ENCODE measurements at regions not wholly inside any gene's neighbourhood (a gene's known extent, or its start where the extent isn't known, plus 50 kb on each side); places are given as distances from the start of the nearest gene placed in this dataset.
"Not testable (repeated sequence)": the region's sequence is repeated elsewhere in the genome, so short reads cannot be mapped to it uniquely, and the experiment has no call there.

GRCh38 chr9:36521148-36521547 lies 51.5 kb upstream of the MELK start:
- no peak for DNase-seq (ENCODE audit: low read depth in 1 of 2, low spot score in 1 of 2)

- DNase-seq (ENCODE audit: low read depth in 1 of 2, low spot score in 1 of 2): no peak
Observed at GRCh38 chr9:36517131-36517530, 55.6 kb upstream of the MELK start.

- DNase-seq (ENCODE audit: low read depth in 1 of 2, low spot score in 1 of 2): no peak
Observed at GRCh38 chr9:36504156-36504555, 68.5 kb upstream of the MELK start.

DNA sequence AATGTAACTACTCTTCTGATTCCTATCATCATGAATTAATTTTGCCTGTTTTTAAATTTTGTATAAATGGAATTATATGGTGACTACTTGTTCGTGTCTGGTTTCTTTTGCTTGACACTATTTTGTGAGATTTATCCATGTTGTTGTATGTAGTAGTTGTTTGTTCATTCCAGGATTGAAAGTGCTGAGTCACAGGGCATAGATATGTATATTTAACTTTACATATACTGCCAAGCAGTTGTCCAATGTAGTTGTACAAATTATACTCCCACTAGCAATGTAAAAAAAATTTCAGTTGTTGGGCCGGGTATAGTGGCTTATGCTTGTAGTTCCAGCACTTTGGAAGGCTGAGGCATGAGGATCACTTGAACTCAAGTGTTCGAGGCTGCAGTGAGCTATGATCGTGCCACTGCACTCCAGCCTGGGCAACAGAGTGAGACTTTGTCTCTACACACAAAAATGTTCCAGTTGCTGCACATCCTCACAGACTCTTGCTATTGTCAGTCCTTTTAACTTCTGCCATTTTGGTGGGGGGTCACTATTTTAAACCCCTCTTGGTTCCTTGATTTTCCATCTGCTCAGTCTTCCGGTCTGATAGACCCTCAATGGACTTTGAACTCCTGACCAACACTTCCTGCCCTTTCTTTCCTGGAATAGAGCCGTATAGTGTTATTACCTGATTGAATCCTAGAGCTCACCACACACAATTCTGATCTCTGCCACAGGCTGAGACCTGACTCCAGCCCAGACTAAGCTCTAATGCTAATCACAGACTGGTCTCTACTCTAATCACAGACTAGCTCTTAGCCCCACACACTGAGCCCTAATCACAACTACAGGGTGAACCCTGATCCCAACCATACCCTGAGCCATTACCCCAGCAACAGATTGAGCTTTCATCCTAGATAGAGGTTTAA lies 69.3 kb upstream of the MELK start:
- DNase-seq (ENCODE audit: low read depth in 1 of 2, low spot score in 1 of 2): no peak

GRCh38 chr9:36501727-36502126 lies 71.0 kb upstream of the MELK start:
- DNase-seq (ENCODE audit: low read depth in 1 of 2, low spot score in 1 of 2): no peak

DNA sequence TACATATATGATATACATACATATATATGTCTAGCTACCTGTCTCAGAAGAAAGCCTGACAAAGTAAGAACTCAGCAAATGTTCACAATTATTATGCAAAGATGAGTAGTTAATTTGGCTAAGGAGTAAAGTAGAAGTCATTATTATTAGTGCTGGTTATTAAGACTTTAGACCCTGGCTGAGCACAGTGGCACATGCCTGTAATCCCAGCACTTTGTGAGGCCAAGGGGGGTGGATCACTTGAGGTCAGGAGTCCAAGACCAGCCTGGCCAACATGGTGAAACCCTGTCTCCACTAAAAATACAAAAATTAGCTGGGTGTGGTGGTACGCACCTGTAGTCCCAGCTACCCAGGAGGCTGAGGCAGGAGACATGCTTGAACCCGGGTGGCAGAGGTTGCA lies 71.8 kb upstream of the MELK start:
- not testable (repeated sequence) for DNase-seq (ENCODE audit: low read depth in 1 of 2, low spot score in 1 of 2)

GRCh38 chr9:36499174-36499890 lies 73.4 kb upstream of the MELK start:
- no peak for DNase-seq (ENCODE audit: low read depth in 1 of 2, low spot score in 1 of 2)

DNA sequence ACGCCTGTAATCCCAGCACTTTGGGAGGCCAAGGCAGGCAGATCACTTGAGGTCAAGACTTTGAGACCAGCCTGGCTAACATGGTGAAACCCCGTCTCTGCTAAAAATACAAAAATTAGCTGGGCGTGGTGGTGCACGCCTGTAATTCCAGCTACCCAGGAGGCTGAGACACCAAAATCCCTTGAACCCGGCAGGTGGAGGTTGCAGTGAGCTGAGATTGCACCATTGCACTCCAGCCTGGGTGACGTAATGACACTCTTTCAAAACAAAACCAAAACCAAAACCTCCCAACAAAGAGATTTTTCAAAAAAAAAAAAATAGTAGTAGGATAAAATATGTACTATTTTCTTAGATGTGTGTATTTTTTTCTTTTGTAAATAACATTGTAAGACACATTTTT lies 79.1 kb upstream of the MELK start:
- peak in 1 of 2 donors; percentile 16 for DNase-seq (ENCODE audit: low read depth in 1 of 2, low spot score in 1 of 2)

DNA sequence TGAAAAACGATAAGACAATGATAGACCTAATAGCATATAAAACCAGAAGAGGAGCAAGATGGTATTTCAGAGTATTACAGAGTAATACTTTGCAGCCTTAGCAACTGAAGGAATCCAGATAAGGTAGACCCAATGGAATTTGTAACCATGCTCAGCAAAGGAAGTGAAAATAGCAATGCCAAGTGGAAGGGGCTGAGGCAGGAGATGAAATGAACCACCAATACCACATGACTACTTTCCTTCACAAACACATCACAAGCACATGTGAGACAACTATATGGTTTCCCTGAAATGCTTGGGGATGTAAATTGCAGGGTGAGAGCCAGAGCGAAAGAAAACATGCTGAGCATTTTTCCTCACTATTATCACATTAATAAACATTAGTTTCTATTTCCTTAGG lies 79.8 kb upstream of the MELK start:
- no peak for DNase-seq (ENCODE audit: low read depth in 1 of 2, low spot score in 1 of 2)

DNA sequence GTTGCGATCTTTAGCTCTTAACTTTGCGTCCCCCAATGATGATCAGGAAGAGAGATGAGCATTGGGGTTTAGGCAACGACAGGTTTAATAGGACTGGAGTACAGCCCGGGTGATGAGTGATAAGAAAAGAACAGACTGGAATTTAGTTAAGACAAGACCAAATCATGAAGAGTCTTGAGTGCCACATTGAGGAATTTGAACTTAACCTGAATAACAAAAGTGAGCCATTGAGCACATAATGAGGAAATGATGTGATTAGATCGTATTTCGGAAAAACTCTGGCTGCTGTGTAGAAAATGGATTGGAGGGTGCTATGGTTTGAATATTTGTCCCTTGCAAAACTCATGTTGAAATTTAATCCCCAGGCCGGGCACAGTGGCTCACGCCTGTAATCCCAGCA lies 83.2 kb upstream of the MELK start:
- no peak for DNase-seq (ENCODE audit: low read depth in 1 of 2, low spot score in 1 of 2)

GRCh38 chr9:36488389-36488756 lies 84.3 kb upstream of the MELK start:
- no peak for DNase-seq (ENCODE audit: low read depth in 1 of 2, low spot score in 1 of 2)

GRCh38 chr9:36487482-36488388 lies 85.0 kb upstream of the MELK start:
- DNase-seq (ENCODE audit: low read depth in 1 of 2, low spot score in 1 of 2): peak; percentile 68 to 78

DNA sequence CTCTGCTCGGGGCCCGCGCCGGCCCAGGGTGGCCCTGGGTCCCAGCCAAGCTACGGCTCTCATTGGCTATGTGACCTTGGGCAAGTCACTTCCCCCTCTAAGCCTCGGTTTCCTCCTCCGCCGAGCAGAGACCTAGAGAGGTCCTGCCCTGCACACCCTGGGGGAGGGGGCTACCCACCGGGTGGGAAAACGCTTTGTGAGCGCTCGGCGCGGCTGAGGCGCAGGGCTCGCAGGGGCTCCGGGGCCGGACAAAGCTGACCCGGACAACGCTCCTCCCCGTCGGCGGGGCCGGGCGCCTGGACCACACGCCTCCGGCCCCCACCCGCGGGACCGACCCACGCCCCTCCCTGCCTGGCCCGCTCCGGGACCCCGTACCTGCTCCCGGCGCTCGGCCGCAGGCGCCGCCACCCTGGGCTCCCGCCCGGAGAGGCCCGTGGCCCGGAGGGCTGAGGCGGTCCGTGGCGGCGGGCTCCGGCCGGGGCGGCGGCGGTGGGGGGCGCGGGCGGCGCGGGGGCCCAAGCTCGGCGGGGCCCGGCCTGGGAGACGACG lies 85.7 kb upstream of the MELK start:
- peak; percentile 24 to 27 for DNase-seq (ENCODE audit: low read depth in 1 of 2, low spot score in 1 of 2)

DNA sequence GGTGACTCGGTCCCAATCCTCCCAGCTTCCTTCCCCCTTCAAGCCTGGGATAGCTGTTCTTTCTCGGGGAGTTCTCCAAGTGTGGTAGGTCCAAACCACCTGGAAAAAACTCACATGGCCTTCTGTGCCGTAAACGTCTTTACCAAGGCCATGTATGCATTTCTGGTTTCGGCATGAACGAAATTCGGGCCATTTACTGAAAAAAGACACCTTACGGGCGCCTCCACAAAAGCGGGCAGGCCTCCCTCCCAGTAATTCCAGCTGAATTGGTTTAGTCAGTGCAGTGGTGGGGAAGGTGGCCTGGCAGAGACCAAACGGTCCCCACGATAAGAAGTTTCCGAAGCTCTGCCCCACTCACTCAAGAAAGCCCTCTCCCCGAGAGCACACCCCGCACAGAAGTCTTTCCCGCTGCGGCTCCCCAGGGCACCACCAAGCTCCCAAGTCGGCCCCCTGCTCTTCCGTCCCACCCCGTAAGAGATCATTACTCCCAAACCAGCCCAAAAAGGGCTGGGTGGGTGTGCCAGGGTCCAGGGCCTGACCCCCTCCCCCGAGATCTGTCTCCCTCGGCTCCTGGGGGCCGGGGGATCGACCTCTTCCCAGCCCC lies 86.3 kb upstream of the MELK start:
- peak in 1 of 2 donors; percentile 3 for DNase-seq (ENCODE audit: low read depth in 1 of 2, low spot score in 1 of 2)

DNA sequence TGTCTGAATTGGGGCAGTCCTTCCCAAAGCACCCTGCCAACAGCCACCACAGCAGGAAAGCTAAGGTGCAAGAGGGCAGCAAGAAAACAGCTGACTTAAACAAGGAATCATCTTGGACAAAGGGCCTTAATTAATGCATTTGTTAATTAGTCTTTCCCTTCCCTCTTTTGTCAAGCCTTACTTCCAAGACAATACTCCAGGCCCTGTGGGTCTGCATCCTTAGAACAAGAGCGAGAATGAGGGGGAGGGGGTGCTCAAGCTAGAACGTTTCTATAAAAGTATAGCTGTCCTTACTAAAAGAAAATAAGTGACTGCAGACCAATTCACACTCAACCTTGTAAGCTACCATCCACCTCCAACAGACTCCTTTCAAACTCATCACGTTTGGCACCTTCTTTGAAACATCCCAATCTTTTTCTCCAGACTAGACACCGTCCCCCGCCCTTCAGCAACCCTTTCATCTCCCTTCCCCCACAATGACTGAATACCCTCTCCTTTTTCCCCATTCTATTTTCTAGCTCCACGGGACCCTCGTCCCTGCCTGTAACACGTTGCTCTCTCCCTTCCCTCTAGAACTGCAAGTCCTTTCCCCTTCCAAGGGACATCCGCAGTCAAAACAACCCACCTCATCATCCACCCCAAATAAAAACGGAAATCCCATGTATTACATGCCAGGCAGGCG lies 85.7 kb upstream of the RNF38 start:
- no peak for DNase-seq (ENCODE audit: low read depth in 1 of 2, low spot score in 1 of 2)

DNA sequence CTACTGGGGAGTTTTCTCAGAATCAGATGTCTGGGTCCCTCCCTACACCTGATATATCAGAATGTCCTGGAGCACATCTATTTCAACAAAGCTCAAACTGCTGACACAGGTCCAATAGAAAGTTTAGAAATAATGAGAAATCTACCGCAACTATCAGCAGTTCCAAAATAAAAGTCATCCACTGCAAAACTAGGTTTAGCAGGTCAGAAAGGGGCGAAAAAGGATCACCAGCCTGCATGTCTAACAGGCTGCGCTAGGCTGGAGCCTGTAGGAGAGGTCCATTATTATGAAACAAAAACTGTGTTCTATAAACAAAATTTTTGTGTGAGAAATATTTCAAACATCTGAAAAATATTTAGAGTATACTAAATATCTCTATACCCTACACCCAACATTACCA lies 84.1 kb upstream of the RNF38 start:
- DNase-seq (ENCODE audit: low read depth in 1 of 2, low spot score in 1 of 2): no peak

DNA sequence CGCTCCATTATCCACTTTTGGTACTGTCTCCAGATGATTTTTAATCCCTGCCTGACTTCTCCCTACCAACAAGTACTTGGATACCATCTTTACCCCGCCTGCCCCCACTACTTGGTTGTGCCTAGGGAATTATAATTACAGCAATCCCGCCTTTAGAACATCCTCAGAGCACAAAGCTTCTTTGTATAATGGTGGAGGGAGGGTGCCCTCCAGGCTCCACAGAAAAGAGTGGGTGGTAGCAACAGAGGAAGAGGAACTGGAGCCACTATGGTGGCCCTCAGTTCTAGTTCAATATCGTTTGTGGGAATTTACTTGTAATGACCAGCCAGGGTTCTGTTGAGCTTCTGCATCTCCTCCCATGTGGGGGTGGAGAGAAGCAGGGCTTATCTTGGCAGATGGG lies 79.0 kb upstream of the RNF38 start:
- no peak for DNase-seq (ENCODE audit: low read depth in 1 of 2, low spot score in 1 of 2)

DNA sequence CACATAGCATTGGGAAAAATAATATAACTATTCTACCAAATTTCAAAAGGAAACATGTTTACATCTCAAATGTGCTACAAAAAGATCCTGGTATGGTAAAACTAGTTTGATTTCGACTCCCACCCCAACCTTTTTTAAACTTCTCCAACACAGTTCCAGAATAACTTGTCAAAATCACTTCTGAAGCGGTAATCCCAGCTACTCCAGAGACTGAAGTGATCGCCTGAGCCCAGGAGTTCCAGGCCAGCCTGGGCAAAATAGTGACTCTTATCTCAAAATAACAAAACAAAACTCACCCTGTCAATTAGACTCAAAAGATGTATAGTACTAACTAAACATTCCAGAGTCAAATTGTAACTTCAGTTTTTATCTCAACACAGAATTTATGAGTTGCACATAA lies 71.3 kb upstream of the RNF38 start:
- DNase-seq (ENCODE audit: low read depth in 1 of 2, low spot score in 1 of 2): no peak

DNA sequence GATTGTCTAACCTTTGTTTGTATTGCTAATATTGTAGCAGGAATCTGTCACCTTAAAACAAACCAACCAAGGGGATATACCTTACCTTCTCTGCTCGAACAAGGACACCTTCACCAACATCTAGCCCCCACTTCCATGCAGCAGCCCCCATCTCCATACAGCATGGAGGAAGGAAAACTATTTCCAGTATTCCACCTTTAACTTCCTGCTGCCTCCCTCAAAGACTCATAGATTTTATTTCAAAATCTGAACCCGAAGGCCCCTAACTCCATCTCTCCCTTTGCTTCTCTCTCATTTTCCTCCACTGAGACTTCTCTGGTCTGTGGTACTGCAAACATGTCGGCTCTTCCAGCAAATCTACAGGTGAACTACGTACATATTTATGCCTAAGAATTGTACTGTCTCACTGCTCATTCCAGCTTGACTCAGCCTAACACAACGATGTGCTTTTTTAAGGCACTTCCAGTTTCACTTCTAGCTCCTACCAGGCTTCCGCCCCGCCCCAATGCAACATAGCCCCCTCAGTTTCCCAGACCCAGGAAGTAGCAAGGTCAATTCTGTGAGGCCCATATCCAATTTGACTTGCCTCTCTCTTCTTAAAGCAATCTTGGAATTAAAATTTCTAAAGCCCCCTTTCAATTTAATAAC lies 70.7 kb upstream of the RNF38 start:
- DNase-seq (ENCODE audit: low read depth in 1 of 2, low spot score in 1 of 2): peak in 1 of 2 donors; percentile 49

DNA sequence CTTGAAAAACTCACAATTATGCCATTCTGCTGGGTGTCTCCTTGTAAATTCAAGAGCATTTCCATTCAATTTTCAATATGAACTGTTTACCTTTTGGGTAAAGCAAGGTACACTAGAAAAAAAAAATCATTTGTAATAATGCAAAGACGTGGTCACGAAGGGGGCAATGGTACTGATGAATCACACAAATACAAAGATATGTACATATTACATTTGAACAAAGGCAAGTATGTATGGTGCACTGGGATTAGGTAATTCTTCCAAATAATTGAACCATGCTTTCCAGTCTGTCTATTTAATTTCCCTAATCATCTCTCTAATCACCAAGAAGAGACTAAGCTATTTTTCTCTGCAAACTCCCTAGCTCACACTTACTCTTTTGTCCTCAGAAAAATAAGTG lies 63.4 kb upstream of the RNF38 start:
- DNase-seq (ENCODE audit: low read depth in 1 of 2, low spot score in 1 of 2): no peak

Data from activated CD4-positive, alpha-beta T cell treated with anti-CD3 and anti-CD28 coated beads, Interleukin-2, amount 50 U/mL, for 24 hours (primary cell).